ENCODE measurements at regions not wholly inside any gene's neighbourhood (a gene's known extent, or its start where the extent isn't known, plus 50 kb on each side); places are given as distances from the start of the nearest gene placed in this dataset.

GRCh38 chr2:43127208-43127940 is 99.0 kb downstream of the ZFP36L2 start:
- peak; percentile 97 for DNase-seq
- Histone ChIP-seq H3K4me3 (ENCODE audit: insufficient read depth, low read depth, low read length) (no peak overlapping the region), H3K27me3 (ENCODE audit: control insufficient read depth, insufficient read depth, low read length) (no peaks in the 10 kb centered on the region), H3K36me3 (replicated peaks; ENCODE audit: control insufficient read depth, insufficient read depth, low read length) (no peaks in the 10 kb centered on the region)

- no peaks in the 10 kb centered on the region for H3K36me3 ChIP-seq (replicated peaks; ENCODE audit: control insufficient read depth, insufficient read depth, low read length)
- no peak for DNase-seq
- H3K4me3 ChIP-seq (ENCODE audit: insufficient read depth, low read depth, low read length) = no peak overlapping the region
- no peaks in the 10 kb centered on the region for H3K27me3 ChIP-seq (ENCODE audit: control insufficient read depth, insufficient read depth, low read length)
Measured at GRCh38 chr2:43126817-43127207, 99.6 kb downstream of the ZFP36L2 start.

- Histone ChIP-seq H3K36me3 (replicated peaks; ENCODE audit: control insufficient read depth, insufficient read depth, low read length) (no peaks in the 10 kb centered on the region), H3K27me3 (ENCODE audit: control insufficient read depth, insufficient read depth, low read length) (no peaks in the 10 kb centered on the region), H3K4me3 (ENCODE audit: insufficient read depth, low read depth, low read length) (no peak overlapping the region)
- DNase-seq = peak; percentile 34
Measured at GRCh38 chr2:43125090-43125998, 101.1 kb downstream of the ZFP36L2 start.

GRCh38 chr2:43124687-43125057 is 101.7 kb downstream of the ZFP36L2 start:
- Histone ChIP-seq H3K36me3 (replicated peaks; ENCODE audit: control insufficient read depth, insufficient read depth, low read length) (no peaks in the 10 kb centered on the region), H3K4me3 (ENCODE audit: insufficient read depth, low read depth, low read length) (no peak overlapping the region), H3K27me3 (ENCODE audit: control insufficient read depth, insufficient read depth, low read length) (no peaks in the 10 kb centered on the region)
- DNase-seq = no peak

- DNase-seq = peak; percentile 32
- Histone ChIP-seq H3K4me3 (ENCODE audit: insufficient read depth, low read depth, low read length) (no peak overlapping the region), H3K27me3 (ENCODE audit: control insufficient read depth, insufficient read depth, low read length) (no peaks in the 10 kb centered on the region), H3K36me3 (replicated peaks; ENCODE audit: control insufficient read depth, insufficient read depth, low read length) (no peaks in the 10 kb centered on the region)
Measured at GRCh38 chr2:43123981-43124686, 102.3 kb downstream of the ZFP36L2 start.

- DNase-seq = peak; percentile 30
- H3K4me3 ChIP-seq (ENCODE audit: insufficient read depth, low read depth, low read length) = no peak overlapping the region
- H3K36me3 ChIP-seq (replicated peaks; ENCODE audit: control insufficient read depth, insufficient read depth, low read length) = no peaks in the 10 kb centered on the region
- no peaks in the 10 kb centered on the region for H3K27me3 ChIP-seq (ENCODE audit: control insufficient read depth, insufficient read depth, low read length)
Measured at GRCh38 chr2:43123486-43123885, 102.9 kb downstream of the ZFP36L2 start.

GRCh38 chr2:43123028-43123427 is 103.4 kb downstream of the ZFP36L2 start:
- Histone ChIP-seq H3K27me3 (ENCODE audit: control insufficient read depth, insufficient read depth, low read length) (no peaks in the 10 kb centered on the region), H3K4me3 (ENCODE audit: insufficient read depth, low read depth, low read length) (no peak overlapping the region), H3K36me3 (replicated peaks; ENCODE audit: control insufficient read depth, insufficient read depth, low read length) (no peaks in the 10 kb centered on the region)
- DNase-seq = no peak

GRCh38 chr2:43121580-43122314 is 104.7 kb downstream of the ZFP36L2 start:
- DNase-seq = peak; percentile 45
- Histone ChIP-seq H3K36me3 (replicated peaks; ENCODE audit: control insufficient read depth, insufficient read depth, low read length) (no peaks in the 10 kb centered on the region), H3K4me3 (ENCODE audit: insufficient read depth, low read depth, low read length) (no peak overlapping the region), H3K27me3 (ENCODE audit: control insufficient read depth, insufficient read depth, low read length) (no peaks in the 10 kb centered on the region)

- Histone ChIP-seq H3K4me3 (ENCODE audit: insufficient read depth, low read depth, low read length) (no peak overlapping the region), H3K27me3 (ENCODE audit: control insufficient read depth, insufficient read depth, low read length) (no peaks in the 10 kb centered on the region), H3K36me3 (replicated peaks; ENCODE audit: control insufficient read depth, insufficient read depth, low read length) (no peaks in the 10 kb centered on the region)
- no peak for DNase-seq
Measured at GRCh38 chr2:43119303-43119702, 107.1 kb downstream of the ZFP36L2 start.

GRCh38 chr2:43117521-43118143 is 108.8 kb downstream of the ZFP36L2 start:
- H3K36me3 ChIP-seq (replicated peaks; ENCODE audit: control insufficient read depth, insufficient read depth, low read length) = no peaks in the 10 kb centered on the region
- no peaks in the 10 kb centered on the region for H3K27me3 ChIP-seq (ENCODE audit: control insufficient read depth, insufficient read depth, low read length)
- no peak overlapping the region for H3K4me3 ChIP-seq (ENCODE audit: insufficient read depth, low read depth, low read length)
- DNase-seq = no peak

- Histone ChIP-seq H3K4me3 (ENCODE audit: insufficient read depth, low read depth, low read length) (no peak overlapping the region), H3K36me3 (replicated peaks; ENCODE audit: control insufficient read depth, insufficient read depth, low read length) (no peaks in the 10 kb centered on the region), H3K27me3 (ENCODE audit: control insufficient read depth, insufficient read depth, low read length) (no peaks in the 10 kb centered on the region)
- DNase-seq = no peak
Measured at GRCh38 chr2:43116988-43117387, 109.4 kb downstream of the ZFP36L2 start.

- DNase-seq = no peak
- H3K4me3 ChIP-seq (ENCODE audit: insufficient read depth, low read depth, low read length) = no peak overlapping the region
- H3K27me3 ChIP-seq (ENCODE audit: control insufficient read depth, insufficient read depth, low read length) = no peaks in the 10 kb centered on the region
- H3K36me3 ChIP-seq (replicated peaks; ENCODE audit: control insufficient read depth, insufficient read depth, low read length) = no peaks in the 10 kb centered on the region
Measured at GRCh38 chr2:43115881-43116280, 110.5 kb downstream of the ZFP36L2 start.

GRCh38 chr2:43114210-43114609 is 112.2 kb downstream of the ZFP36L2 start:
- no peak for DNase-seq

More at GRCh38 chr2:43114210-43114609, 112.2 kb downstream of the ZFP36L2 start:
- H3K27me3 ChIP-seq (ENCODE audit: control insufficient read depth, insufficient read depth, low read length) = no peaks in the 10 kb centered on the region
- no peak overlapping the region for H3K4me3 ChIP-seq (ENCODE audit: insufficient read depth, low read depth, low read length)
- H3K36me3 ChIP-seq (replicated peaks; ENCODE audit: control insufficient read depth, insufficient read depth, low read length) = no peaks in the 10 kb centered on the region
